NB4 (cell line): ENCODE measurements at regions not wholly inside any gene's neighbourhood (a gene's known extent, or its start where the extent isn't known, plus 50 kb on each side); places are given as distances from the start of the nearest gene placed in this dataset.

ENCODE experiments used
- DNase-seq: peaks from one replicate; pipeline ENCODE4 v3.0.0; 2010; ENCODE audit warnings: low read depth
- H3K4me3 ChIP-seq: one replicate; pipeline ENCODE4 v1.5.1; 2011; ENCODE audit warnings: mild to moderate bottlenecking, low read depth, low read length, moderate library complexity
- MAX ChIP-seq: IDR thresholded peaks from 2 replicates; pipeline ENCODE4 v1.6.1; 2011; ENCODE audit warnings: low read depth, low read length
- MYC ChIP-seq: IDR thresholded peaks from 2 replicates; pipeline ENCODE4 v1.6.1; 2011; ENCODE audit warnings: low read depth, low read length
- POLR2A ChIP-seq: IDR thresholded peaks from 2 replicates; pipeline ENCODE4 v1.6.1; 2011; ENCODE audit warnings: mild to moderate bottlenecking; ENCODE audit not compliant: insufficient read length; ENCODE audit errors: extremely low read depth
- TF ChIP-seq, protein P1 (sequence below): IDR thresholded peaks from one replicate; pipeline ENCODE4 v1.5.1; 2012; ENCODE audit warnings: low read depth, low read length

DNA sequence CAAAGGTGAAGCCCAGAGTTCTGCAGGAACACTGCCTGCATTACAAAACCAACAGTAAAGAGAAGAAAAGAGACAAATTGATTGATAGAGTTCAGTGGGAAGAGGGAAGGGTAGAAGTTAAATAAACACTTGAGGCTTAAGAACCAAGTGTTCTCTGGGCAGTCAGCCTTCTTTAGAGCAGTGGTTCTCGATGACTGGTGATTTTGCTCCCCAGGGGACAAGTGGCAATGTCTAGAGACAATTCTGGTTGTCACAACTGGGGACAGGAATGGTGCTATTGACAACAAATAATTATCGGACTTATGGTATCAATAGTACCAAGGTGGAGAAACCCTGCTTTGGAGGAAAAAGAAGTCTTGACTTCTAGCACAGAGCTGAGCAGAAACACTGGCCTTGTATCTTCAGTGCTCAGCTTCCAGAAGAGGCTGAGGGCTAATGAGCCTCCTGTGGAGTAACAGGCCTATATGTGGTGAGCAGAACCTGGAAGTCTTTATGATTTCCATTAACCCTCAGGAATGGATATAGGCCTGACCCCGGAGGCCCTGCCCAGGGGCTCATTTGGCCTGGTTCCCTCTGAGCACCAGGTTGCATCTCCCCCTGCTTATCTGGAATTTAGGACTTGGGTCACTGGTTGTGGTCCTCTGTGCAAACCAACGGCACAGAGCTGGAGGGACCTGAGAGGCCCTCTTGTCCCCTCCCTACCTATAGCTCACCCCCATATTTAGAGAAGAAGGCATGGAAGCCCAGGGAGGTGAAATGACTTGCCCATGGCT, 204.6 kb upstream of the PWP1 start:
- TF ChIP-seq, protein P1, sequence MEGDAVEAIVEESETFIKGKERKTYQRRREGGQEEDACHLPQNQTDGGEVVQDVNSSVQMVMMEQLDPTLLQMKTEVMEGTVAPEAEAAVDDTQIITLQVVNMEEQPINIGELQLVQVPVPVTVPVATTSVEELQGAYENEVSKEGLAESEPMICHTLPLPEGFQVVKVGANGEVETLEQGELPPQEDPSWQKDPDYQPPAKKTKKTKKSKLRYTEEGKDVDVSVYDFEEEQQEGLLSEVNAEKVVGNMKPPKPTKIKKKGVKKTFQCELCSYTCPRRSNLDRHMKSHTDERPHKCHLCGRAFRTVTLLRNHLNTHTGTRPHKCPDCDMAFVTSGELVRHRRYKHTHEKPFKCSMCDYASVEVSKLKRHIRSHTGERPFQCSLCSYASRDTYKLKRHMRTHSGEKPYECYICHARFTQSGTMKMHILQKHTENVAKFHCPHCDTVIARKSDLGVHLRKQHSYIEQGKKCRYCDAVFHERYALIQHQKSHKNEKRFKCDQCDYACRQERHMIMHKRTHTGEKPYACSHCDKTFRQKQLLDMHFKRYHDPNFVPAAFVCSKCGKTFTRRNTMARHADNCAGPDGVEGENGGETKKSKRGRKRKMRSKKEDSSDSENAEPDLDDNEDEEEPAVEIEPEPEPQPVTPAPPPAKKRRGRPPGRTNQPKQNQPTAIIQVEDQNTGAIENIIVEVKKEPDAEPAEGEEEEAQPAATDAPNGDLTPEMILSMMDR, result no peak
- no peak for TF ChIP-seq MYC
- no peak overlapping the region for H3K4me3 ChIP-seq
- no peak for DNase-seq

DNA sequence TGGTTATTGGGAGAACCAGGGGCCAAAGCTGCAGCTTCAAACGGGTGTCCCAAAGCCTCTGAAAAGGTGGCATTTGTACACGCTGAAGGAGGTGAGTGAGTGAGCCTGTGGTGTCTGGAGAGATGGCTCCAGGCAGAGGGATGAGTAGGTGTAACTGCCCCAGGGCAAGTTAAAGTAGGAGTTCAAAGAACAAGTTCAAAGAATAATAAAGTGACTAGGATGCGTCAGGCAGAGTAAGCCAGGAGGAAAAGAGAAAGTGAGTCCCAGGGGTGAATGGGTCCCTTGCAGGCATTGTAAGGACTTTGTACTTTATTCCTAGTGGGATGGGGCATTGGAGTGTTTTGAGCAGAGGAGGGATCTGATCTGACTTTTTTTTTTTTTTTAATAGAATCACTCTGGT, 201.4 kb upstream of the PWP1 start:
- TF ChIP-seq MAX (no peak), MYC (no peak), POLR2A (no peak)
- TF ChIP-seq, protein P1, result no peak
- no peak for DNase-seq
- H3K4me3 ChIP-seq, result no peak overlapping the region

DNA sequence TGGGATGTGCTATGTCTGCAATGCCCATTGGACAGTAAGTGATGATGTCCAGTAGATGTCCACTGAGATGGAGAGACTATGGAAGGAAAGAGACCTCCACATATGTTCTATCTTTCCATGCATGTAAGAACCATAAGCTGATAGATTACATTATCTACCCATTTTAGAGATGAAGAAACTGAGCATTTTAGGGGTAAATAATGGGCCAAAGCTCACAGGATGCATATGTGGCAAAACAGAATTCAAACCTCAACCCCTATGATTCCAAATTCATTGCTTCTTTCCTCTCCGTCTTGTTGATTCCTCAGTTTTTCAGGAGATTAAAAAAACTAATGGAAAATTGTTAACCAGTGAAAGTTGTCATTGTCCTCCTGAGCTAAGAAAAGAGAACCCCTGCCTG, 200.7 kb upstream of the PWP1 start:
- H3K4me3 ChIP-seq, result no peak overlapping the region
- TF ChIP-seq, protein P1, result no peak
- no peak for TF ChIP-seq MYC
- TF ChIP-seq POLR2A, result no peak
- TF ChIP-seq MAX, result no peak

GRCh38 chr12:107485731-107486130, 199.9 kb upstream of the PWP1 start:
- no peak for DNase-seq
- H3K4me3 ChIP-seq, result no peak overlapping the region
- no peak for TF ChIP-seq MYC
- TF ChIP-seq MAX, result no peak
- TF ChIP-seq, protein P1, result no peak
- TF ChIP-seq POLR2A, result no peak

More for the DNA sequence above, 200.7 kb upstream of the PWP1 start:
- no peak for DNase-seq

GRCh38 chr12:107486140-107486892, 199.3 kb upstream of the PWP1 start:
- no peak for DNase-seq
- TF ChIP-seq MAX, result no peak
- no peak for TF ChIP-seq MYC
- TF ChIP-seq, protein P1, result no peak
- no peak for TF ChIP-seq POLR2A
- H3K4me3 ChIP-seq, result no peak overlapping the region
